ENCODE measurements at regions not wholly inside any gene's neighbourhood (a gene's known extent, or its start where the extent isn't known, plus 50 kb on each side); places are given as distances from the start of the nearest gene placed in this dataset.

GRCh38 chr14:22011253-22011642 is 337.6 kb upstream of the OR4E1 start:
- no peak for DNase-seq (ENCODE audit: low spot score)
- no peaks in the 10 kb centered on the region for H3K9me3 Mint-ChIP-seq (ENCODE audit: unreplicated experiment)
- no peak overlapping the region for H3K27ac Mint-ChIP-seq (ENCODE audit: unreplicated experiment)
- H3K36me3 Mint-ChIP-seq (ENCODE audit: low read depth, unreplicated experiment), result no peaks in the 10 kb centered on the region
- no peak overlapping the region for H3K4me3 Mint-ChIP-seq (ENCODE audit: unreplicated experiment)
- TF ChIP-seq CTCF (IDR thresholded peaks at IDR 0.05; ENCODE audit: unreplicated experiment), result no peak
- H3K27me3 Mint-ChIP-seq (ENCODE audit: unreplicated experiment), result no peaks in the 10 kb centered on the region
- no peaks in the 10 kb centered on the region for H3K4me1 Mint-ChIP-seq (ENCODE audit: unreplicated experiment)

- H3K4me3 Mint-ChIP-seq (ENCODE audit: unreplicated experiment), result no peak overlapping the region
- H3K9me3 Mint-ChIP-seq (ENCODE audit: unreplicated experiment), result no peaks in the 10 kb centered on the region
- no peaks in the 10 kb centered on the region for H3K4me1 Mint-ChIP-seq (ENCODE audit: unreplicated experiment)
- DNase-seq (ENCODE audit: low spot score), result no peak
- H3K27ac Mint-ChIP-seq (ENCODE audit: unreplicated experiment), result no peak overlapping the region
- no peak for TF ChIP-seq CTCF (IDR thresholded peaks at IDR 0.05; ENCODE audit: unreplicated experiment)
- no peaks in the 10 kb centered on the region for H3K36me3 Mint-ChIP-seq (ENCODE audit: low read depth, unreplicated experiment)
- H3K27me3 Mint-ChIP-seq (ENCODE audit: unreplicated experiment), result no peaks in the 10 kb centered on the region
Measured at GRCh38 chr14:22010545-22011252, 337.1 kb upstream of the OR4E1 start.

GRCh38 chr14:22008766-22009165 is 335.1 kb upstream of the OR4E1 start:
- no peak for TF ChIP-seq CTCF (IDR thresholded peaks at IDR 0.05; ENCODE audit: unreplicated experiment)
- no peaks in the 10 kb centered on the region for H3K9me3 Mint-ChIP-seq (ENCODE audit: unreplicated experiment)
- H3K4me3 Mint-ChIP-seq (ENCODE audit: unreplicated experiment), result no peak overlapping the region
- DNase-seq (ENCODE audit: low spot score), result no peak
- H3K27ac Mint-ChIP-seq (ENCODE audit: unreplicated experiment), result no peak overlapping the region
- no peaks in the 10 kb centered on the region for H3K36me3 Mint-ChIP-seq (ENCODE audit: low read depth, unreplicated experiment)
- H3K27me3 Mint-ChIP-seq (ENCODE audit: unreplicated experiment), result no peaks in the 10 kb centered on the region
- H3K4me1 Mint-ChIP-seq (ENCODE audit: unreplicated experiment), result no peaks in the 10 kb centered on the region

- H3K27ac Mint-ChIP-seq (ENCODE audit: unreplicated experiment), result no peak overlapping the region
- H3K27me3 Mint-ChIP-seq (ENCODE audit: unreplicated experiment), result no peaks in the 10 kb centered on the region
- TF ChIP-seq CTCF (IDR thresholded peaks at IDR 0.05; ENCODE audit: unreplicated experiment), result no peak
- H3K9me3 Mint-ChIP-seq (ENCODE audit: unreplicated experiment), result no peaks in the 10 kb centered on the region
- no peaks in the 10 kb centered on the region for H3K4me1 Mint-ChIP-seq (ENCODE audit: unreplicated experiment)
- no peak for DNase-seq (ENCODE audit: low spot score)
- no peak overlapping the region for H3K4me3 Mint-ChIP-seq (ENCODE audit: unreplicated experiment)
- H3K36me3 Mint-ChIP-seq (ENCODE audit: low read depth, unreplicated experiment), result no peaks in the 10 kb centered on the region
Measured at GRCh38 chr14:22007784-22008412, 334.3 kb upstream of the OR4E1 start.

- no peak overlapping the region for H3K27ac Mint-ChIP-seq (ENCODE audit: unreplicated experiment)
- DNase-seq (ENCODE audit: low spot score), result no peak
- H3K27me3 Mint-ChIP-seq (ENCODE audit: unreplicated experiment), result no peaks in the 10 kb centered on the region
- H3K4me1 Mint-ChIP-seq (ENCODE audit: unreplicated experiment), result no peaks in the 10 kb centered on the region
- H3K4me3 Mint-ChIP-seq (ENCODE audit: unreplicated experiment), result no peak overlapping the region
- no peaks in the 10 kb centered on the region for H3K36me3 Mint-ChIP-seq (ENCODE audit: low read depth, unreplicated experiment)
- H3K9me3 Mint-ChIP-seq (ENCODE audit: unreplicated experiment), result no peaks in the 10 kb centered on the region
- TF ChIP-seq CTCF (IDR thresholded peaks at IDR 0.05; ENCODE audit: unreplicated experiment), result no peak
Measured at GRCh38 chr14:22007363-22007762, 333.7 kb upstream of the OR4E1 start.
